DND-41 (cell line): ENCODE measurements at regions not wholly inside any gene's neighbourhood (a gene's known extent, or its start where the extent isn't known, plus 50 kb on each side); places are given as distances from the start of the nearest gene placed in this dataset.

Source experiments
- ATAC-seq: fragments of 200-7000 bp; cut with Tn5 transposase; 3 replicates; pipeline ENCODE4 v1.9.1; 2021; ENCODE audit warnings: low read depth; ENCODE audit not compliant: insufficient read depth
- DNase-seq: peaks from one replicate; pipeline ENCODE4 v3.0.0-alpha.2; 2020
- H2AFZ ChIP-seq: 2 replicates; pipeline ENCODE4 v1.6.0; 2012; ENCODE audit warnings: low read depth, low read length
- H3K27ac ChIP-seq: 2 replicates; pipeline ENCODE4 v1.5.1; 2012; ENCODE audit warnings: low read length, inconsistent platforms
- H3K27me3 ChIP-seq: fragments of 200-600 bp; sonication (generic); 2 replicates; pipeline ENCODE4 v1.6.0; 2012; ENCODE audit warnings: low read length, mild to moderate bottlenecking, inconsistent platforms; ENCODE audit not compliant: insufficient read depth, poor library complexity
- H3K36me3 ChIP-seq: 2 replicates; pipeline ENCODE4 v1.5.1; 2012; ENCODE audit warnings: low read length, inconsistent platforms; ENCODE audit not compliant: insufficient read depth
- H3K4me1 ChIP-seq: 2 replicates; pipeline ENCODE4 v1.5.1; 2012; ENCODE audit warnings: mild to moderate bottlenecking, low read length; ENCODE audit not compliant: insufficient read depth
- H3K4me2 ChIP-seq: 2 replicates; pipeline ENCODE4 v1.6.0; 2012; ENCODE audit warnings: mild to moderate bottlenecking, moderate library complexity, low read length, inconsistent platforms; ENCODE audit not compliant: insufficient read depth
- H3K4me3 ChIP-seq, 2 experiments: fragments of 200-600 bp in 1 of 2; shearing (Covaris generic) in 1 of 2; 2 replicates each; pipeline ENCODE4 v1.5.1; 2012 to 2016; ENCODE audit warnings: inconsistent platforms in 2 of 2, low read length in 2 of 2, mild to moderate bottlenecking in 2 of 2, low read depth in 1 of 2, moderate library complexity in 1 of 2
- H3K79me2 ChIP-seq: 2 replicates; pipeline ENCODE4 v1.6.0; 2012; ENCODE audit warnings: low read length, inconsistent platforms; ENCODE audit not compliant: insufficient read depth
- H3K9ac ChIP-seq: 2 replicates; pipeline ENCODE4 v1.6.0; 2012; ENCODE audit warnings: low read depth, mild to moderate bottlenecking, inconsistent platforms, low read length, moderate library complexity
- H3K9me3 ChIP-seq: 2 replicates; pipeline ENCODE4 v1.5.1; 2012; ENCODE audit warnings: low read length, moderate library complexity, mild to moderate bottlenecking, inconsistent platforms; ENCODE audit not compliant: insufficient read depth, severe bottlenecking
- H4K20me1 ChIP-seq: 2 replicates; pipeline ENCODE4 v1.6.0; 2012; ENCODE audit warnings: low read length; ENCODE audit not compliant: insufficient read depth
- EZH2 ChIP-seq: IDR thresholded peaks from 3 replicates; pipeline ENCODE4 v1.6.1; 2012; ENCODE audit warnings: borderline replicate concordance, low read depth, mild to moderate bottlenecking, moderate library complexity, low read length, inconsistent platforms; ENCODE audit not compliant: severe bottlenecking
- TF ChIP-seq, protein P1 (sequence below): IDR thresholded peaks from 2 replicates; pipeline ENCODE4 v1.5.1; 2012; ENCODE audit warnings: borderline replicate concordance, low read length, moderate library complexity, mild to moderate bottlenecking; ENCODE audit not compliant: poor library complexity, severe bottlenecking; ENCODE audit errors: extremely low read depth

DNA sequence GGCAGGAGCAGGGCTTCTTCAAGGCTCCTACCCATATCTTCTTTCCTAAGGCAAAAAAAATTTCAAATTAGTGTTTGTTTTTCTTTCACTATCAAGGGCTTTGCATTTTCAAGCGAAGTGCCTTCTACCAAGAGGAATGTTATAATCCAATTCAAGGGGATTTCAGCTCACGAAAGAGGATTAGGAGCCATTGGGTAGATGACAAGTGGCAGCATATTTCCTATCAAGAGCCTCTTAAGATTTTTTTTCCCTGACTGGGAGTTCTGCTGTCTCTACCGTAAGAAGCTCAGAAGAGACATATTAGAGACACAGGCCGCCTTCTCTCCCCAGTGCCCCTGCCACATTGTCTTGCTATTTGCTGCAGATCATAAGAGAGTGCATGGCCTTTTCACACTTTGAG lies 55.9 kb upstream of the BMAL1 start:
- peaks cover 11% of the 10 kb centered on the region for H3K27me3 ChIP-seq
- no peaks in the 10 kb centered on the region for H3K36me3 ChIP-seq
- H3K79me2 ChIP-seq = no peaks in the 10 kb centered on the region
- no peak overlapping the region for H3K4me2 ChIP-seq
- no peak overlapping the region for H3K4me3 ChIP-seq
- no peak overlapping the region for H3K9ac ChIP-seq
- no peaks in the 10 kb centered on the region for H3K4me1 ChIP-seq
- no peak for ATAC-seq
- H3K9me3 ChIP-seq = no peaks in the 10 kb centered on the region
- no peak overlapping the region for H2AFZ ChIP-seq
- no peaks in the 10 kb centered on the region for H4K20me1 ChIP-seq
- no peak overlapping the region for H3K27ac ChIP-seq
- DNase-seq = no peak
- no peak for TF ChIP-seq EZH2
- TF ChIP-seq, protein P1, sequence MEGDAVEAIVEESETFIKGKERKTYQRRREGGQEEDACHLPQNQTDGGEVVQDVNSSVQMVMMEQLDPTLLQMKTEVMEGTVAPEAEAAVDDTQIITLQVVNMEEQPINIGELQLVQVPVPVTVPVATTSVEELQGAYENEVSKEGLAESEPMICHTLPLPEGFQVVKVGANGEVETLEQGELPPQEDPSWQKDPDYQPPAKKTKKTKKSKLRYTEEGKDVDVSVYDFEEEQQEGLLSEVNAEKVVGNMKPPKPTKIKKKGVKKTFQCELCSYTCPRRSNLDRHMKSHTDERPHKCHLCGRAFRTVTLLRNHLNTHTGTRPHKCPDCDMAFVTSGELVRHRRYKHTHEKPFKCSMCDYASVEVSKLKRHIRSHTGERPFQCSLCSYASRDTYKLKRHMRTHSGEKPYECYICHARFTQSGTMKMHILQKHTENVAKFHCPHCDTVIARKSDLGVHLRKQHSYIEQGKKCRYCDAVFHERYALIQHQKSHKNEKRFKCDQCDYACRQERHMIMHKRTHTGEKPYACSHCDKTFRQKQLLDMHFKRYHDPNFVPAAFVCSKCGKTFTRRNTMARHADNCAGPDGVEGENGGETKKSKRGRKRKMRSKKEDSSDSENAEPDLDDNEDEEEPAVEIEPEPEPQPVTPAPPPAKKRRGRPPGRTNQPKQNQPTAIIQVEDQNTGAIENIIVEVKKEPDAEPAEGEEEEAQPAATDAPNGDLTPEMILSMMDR = no peak

DNA sequence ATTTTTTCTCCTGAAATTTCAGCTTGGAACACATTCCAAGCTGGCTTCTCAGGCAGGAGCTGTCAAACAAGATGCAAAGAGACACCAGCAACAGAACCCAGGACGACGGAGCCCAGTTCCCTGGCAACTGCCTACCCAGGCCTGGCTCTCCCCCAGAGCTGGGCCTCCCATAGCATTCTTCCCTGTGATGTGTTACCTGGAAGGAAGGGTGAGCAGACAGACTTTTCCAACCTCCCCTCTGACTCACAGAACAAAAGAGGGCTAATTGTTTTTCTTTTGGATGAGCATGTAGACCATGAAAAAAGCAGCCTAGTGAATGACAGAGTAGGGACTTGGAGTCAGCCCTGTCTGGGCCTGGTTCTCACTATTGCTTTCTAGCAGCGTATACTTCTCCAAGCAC lies 55.3 kb upstream of the BMAL1 start:
- Histone ChIP-seq H3K27ac (no peak overlapping the region), H2AFZ (no peak overlapping the region)

DNA sequence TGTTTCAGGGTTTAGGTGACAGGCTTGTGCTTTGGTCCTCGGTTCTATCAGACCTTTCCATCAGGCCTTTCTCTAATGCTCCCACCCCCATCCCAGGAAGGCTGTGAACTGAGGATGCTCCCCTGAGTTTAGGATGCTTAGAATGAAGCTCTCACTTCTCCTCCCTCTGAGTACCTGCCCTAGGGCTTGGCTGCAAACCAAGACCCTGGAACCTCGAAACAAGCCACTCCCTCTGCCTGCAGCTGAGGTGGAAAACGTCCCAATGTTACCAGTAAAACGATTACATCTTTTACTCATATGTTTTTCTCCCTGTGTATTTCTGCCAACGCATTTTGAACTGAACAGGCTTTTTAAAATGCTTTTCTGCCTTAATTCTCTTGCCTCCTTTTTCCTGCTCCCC lies 54.5 kb upstream of the BMAL1 start:
- TF ChIP-seq EZH2 = no peak
- TF ChIP-seq, protein P1 = no peak
- no peak overlapping the region for H3K4me3 ChIP-seq

More for the DNA sequence above, 55.3 kb upstream of the BMAL1 start:
- Histone ChIP-seq H3K79me2 (no peaks in the 10 kb centered on the region), H3K9ac (no peak overlapping the region), H3K4me1 (no peaks in the 10 kb centered on the region), H3K27me3 (peaks cover 14% of the 10 kb centered on the region), H4K20me1 (no peaks in the 10 kb centered on the region), H3K4me3 (no peak overlapping the region), H3K4me2 (no peak overlapping the region), H3K36me3 (no peaks in the 10 kb centered on the region), H3K9me3 (no peaks in the 10 kb centered on the region)
- ATAC-seq (no peak), DNase-seq (no peak)
- no peak for TF ChIP-seq EZH2
- TF ChIP-seq, protein P1 = no peak

DNA sequence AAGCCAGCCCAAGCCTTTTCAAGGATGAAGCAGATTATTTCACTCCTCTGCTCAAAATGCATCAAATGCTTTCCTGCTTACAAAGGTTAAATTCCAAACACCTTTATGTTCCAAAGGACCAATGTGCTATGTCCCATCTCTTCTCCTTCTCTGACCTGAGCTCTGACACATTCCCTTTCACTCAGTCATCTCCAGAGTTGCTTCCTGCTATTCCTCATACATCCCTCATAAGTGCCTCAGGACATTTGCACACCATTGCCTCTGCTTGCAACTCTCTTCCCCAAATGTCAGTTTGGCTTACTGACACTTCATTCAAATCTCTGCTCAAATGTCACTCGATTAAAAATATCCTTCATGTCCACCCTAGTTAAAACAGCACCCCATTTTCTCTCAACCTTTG lies 53.3 kb upstream of the BMAL1 start:
- H3K9me3 ChIP-seq = no peaks in the 10 kb centered on the region
- H3K4me3 ChIP-seq = no peak overlapping the region
- no peak for ATAC-seq
- no peaks in the 10 kb centered on the region for H3K36me3 ChIP-seq
- no peaks in the 10 kb centered on the region for H4K20me1 ChIP-seq
- H3K4me1 ChIP-seq = no peaks in the 10 kb centered on the region
- no peaks in the 10 kb centered on the region for H3K79me2 ChIP-seq
- peaks cover 24% of the 10 kb centered on the region for H3K27me3 ChIP-seq
- no peak overlapping the region for H3K9ac ChIP-seq
- no peak overlapping the region for H3K4me2 ChIP-seq
- H2AFZ ChIP-seq = no peak overlapping the region
- TF ChIP-seq, protein P1 = no peak
- no peak for TF ChIP-seq EZH2
- DNase-seq = no peak
- H3K27ac ChIP-seq = no peak overlapping the region

More for the DNA sequence above, 54.5 kb upstream of the BMAL1 start:
- H3K4me2 ChIP-seq = no peak overlapping the region
- H3K27ac ChIP-seq = no peak overlapping the region
- no peaks in the 10 kb centered on the region for H3K4me1 ChIP-seq
- DNase-seq (no peak), ATAC-seq (no peak)
- no peak overlapping the region for H3K9ac ChIP-seq
- H3K27me3 ChIP-seq = peaks cover 21% of the 10 kb centered on the region
- H3K36me3 ChIP-seq = no peaks in the 10 kb centered on the region
- H4K20me1 ChIP-seq = no peaks in the 10 kb centered on the region
- H2AFZ ChIP-seq = no peak overlapping the region
- no peaks in the 10 kb centered on the region for H3K79me2 ChIP-seq
- no peaks in the 10 kb centered on the region for H3K9me3 ChIP-seq
